Activated T-cell treated with anti-CD3 and anti-CD28 coated beads, Interleukin-2, amount 50 U/mL, for 48 hours (primary cell): ENCODE measurements at regions not wholly inside any gene's neighbourhood (a gene's known extent, or its start where the extent isn't known, plus 50 kb on each side); places are given as distances from the start of the nearest gene placed in this dataset.
"Not testable (repeated sequence)": the region's sequence is repeated elsewhere in the genome, so short reads cannot be mapped to it uniquely, and the experiment has no call there.

ENCODE experiments used
- DNase-seq, 2 experiments: peaks; one replicate each; pipeline ENCODE4 v3.0.0-alpha.2; 2020

DNA sequence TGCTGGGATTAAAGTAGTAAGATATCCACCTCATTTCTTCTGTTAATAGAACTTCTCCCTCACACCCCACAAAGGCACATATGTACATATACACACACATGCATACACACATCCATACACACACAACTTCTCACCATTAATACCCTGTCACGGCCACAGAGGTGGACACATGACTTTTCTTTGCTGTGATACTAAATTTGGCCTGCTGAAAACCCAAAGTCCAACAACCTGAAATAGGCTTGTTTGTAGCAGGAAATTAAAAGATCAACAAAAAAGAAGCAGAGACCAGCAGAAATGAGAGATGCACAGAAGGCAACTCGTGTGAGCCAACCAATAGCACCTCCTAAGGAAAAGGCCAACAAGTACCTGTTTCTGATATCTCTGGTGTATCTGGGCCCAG is 128.7 kb upstream of the PCGF5 start:
- DNase-seq = no peak

DNA sequence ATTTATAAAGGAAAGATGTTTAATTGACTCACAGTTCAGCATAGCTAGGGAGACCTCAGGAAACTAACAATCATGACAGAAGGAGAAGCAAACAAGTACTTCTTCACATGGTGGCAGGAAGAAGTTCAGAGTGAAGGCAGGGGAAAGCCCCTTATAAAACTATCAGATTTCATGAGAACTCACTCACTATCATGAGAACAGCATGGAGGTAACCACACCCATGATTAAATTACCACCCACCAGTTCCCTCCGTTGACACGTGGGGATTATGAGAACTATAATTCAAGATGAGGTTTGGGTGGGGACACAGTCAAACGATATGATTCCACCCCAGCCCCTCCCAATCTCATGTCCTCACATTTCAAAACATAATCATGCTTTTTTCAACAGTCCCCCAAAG is 124.2 kb upstream of the PCGF5 start:
- DNase-seq = no peak

DNA sequence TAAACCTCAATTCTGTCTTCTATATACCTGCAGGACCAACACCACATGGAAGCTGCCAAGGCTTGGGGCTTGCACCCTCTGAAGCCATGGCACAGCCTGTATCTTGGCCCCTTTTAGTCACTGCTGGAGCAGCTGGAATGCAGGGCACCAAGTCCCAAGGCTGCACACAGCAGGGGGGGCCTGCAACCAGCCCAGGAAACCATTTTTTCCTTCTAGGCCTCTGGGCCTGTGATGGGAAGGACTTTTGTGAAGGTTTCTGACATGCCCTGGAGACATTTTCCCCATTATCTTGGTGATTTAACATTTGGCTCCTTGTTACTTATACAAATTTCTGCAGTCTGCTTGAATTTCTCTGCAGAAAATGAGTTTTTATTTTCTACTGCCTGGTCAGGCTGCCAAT is 123.2 kb upstream of the PCGF5 start:
- DNase-seq = no peak

DNA sequence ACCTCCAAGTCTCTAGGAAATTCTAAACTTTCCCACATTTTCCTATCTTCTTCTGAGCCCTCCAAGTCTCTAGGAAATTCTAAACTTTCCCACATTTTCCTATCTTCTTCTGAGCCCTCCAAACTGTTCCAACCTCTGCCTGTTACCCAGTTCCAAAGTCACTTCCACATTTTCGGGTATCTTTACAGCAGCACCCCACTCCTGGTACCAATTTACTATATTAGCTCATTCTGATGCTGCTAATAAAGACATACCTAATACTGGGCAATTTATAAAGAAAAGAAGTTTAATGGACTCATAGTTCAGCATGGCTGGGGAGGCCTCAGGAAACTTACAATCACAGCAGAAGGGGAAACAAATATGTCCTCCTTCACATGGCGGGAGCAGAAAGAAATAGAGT is 122.4 kb upstream of the PCGF5 start:
- not testable (repeated sequence) for DNase-seq

DNA sequence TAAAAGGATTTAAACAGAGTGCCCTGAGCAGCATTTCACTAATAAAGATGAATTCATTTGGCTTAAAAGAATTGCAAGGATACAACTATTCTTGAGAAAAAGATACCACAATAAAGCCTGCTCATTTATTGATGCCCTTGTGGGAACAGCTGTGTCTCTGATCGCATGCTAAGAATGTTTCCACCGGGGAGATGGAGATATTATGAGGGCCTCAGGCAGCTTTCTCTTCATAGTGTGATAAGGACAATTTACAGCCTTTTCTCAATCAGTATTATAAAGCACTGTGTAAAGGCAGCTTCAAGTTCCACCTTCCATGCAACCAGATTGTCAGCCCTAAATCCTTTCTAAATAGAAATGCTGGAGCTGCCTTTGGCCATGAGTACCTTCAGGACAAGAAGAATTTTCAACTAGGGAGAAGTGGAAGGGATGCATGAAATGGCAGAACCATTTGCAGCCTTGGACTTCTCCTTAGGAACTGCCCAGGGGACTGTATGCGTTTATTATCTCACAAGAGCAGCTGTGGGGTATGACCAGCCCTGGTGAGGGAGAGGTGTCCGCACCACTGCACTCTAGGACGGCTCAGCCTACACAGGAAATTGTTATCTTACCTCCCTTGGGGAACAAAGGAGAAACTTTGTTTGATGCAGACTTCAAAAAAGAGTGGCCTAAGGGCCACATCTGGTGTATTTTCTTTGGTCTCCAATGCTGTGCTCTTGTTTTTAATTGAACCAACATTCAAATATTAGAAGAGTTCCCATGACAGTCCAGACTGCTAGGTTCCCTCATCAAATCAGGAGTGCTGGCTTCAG is 116.9 kb upstream of the PCGF5 start:
- DNase-seq = no peak

DNA sequence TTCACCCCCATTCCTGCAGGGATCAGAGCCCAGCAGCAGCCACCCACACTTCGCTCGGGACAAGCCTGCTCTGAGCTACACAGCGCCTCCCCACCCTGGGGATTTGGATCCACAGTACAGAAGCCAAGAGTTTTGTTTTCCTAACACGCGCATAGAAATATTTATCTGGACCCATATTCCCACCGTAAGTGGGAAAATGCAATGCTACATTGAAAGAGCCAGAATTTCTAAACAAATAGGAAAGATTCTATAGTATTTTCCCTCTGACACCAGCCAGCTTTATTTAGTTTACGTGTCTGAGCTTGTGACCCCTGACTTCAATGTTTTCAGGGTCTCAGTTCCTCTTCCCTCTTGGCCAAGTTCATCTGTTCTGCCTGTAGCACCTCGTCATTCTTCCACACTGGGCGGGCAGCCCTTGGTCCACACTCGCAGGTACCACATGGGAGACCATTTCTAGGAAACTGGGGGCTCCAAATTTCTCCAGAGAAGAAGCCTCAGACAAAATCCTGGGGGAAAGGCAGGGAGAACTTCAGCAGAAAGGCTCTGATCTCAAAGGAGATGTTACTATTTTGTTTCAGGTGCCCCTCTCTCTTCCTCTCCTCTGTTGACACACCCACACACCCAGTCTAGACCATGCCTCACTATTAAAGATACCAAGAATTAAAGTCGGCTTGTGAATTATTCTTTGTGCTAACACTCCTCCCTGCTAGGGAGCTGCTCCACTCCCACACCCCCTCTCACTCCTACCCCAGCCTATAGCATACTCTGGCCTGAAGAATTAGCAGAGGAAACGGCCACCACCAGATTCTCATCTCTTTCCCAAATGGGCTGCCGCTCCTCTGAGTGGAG is 116.0 kb upstream of the PCGF5 start:
- no peak for DNase-seq

DNA sequence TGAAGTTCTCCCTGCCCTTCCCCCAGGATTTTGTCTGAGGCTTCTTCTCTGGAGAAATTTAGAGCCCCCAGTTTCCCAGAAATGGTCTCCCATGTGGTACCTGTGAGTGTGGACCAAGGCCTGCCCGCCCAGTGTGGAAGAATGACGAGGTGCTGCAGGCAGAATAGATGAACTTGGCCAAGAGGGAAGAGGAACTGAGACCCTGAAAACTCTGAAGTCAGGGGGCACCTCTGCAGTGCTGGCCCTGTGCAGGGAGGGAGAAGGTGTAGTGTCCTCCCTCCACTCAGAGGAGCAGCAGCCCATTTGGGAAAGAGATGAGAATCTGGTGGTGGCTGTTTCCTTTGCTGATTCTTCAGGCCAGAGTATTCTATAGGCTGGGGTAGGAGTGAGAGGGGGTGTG is 115.2 kb upstream of the PCGF5 start:
- DNase-seq = no peak

GRCh38 chr10:91108820-91109219 is 111.6 kb upstream of the PCGF5 start:
- DNase-seq = no peak

DNA sequence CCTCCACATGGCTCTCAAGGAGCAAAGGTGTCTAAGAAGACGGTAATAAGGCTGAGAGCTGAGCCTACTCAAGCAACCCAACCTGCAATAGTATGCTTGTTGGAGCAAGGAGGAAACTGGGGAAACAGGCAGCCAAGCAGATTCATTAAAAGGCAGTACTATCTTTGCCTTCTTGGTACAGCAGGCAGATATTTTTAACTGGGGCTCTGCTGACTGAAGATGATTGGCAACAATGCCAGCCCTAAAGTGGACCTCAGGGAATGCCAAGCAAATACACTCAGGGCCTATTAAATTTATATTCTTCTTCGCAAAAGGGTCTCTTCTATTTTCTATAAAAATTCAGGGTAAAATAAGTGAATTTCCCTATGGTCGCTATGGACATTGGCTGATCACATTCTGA is 109.4 kb upstream of the PCGF5 start:
- no peak for DNase-seq

GRCh38 chr10:91115618-91116390 is 104.7 kb upstream of the PCGF5 start:
- no peak for DNase-seq

GRCh38 chr10:91117505-91117904 is 103.0 kb upstream of the PCGF5 start:
- no peak for DNase-seq

- no peak for DNase-seq
Measured at GRCh38 chr10:91120348-91120747, 100.1 kb upstream of the PCGF5 start.

GRCh38 chr10:91123261-91123660 is 97.2 kb upstream of the PCGF5 start:
- DNase-seq = no peak

DNA sequence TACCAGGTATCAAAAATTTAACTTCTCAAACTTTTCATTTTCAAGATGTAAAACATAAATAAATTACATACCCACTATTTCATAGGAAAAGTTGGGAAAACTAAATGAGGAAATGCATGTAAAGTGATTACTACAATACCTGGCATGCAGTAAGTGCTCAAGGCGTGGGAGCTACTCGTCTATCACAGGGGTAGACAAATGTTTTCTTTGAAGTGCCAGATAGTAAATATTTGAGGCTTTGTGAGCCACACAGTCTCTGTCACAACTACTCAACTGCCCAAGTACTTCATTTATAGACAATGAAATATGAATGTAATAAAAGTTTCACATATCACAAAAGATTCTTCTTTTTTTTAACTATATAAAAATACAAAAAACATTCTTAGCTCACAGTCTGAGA is 96.4 kb upstream of the PCGF5 start:
- DNase-seq = no peak

- no peak for DNase-seq
Measured at GRCh38 chr10:91126471-91126870, 94.0 kb upstream of the PCGF5 start.

DNA sequence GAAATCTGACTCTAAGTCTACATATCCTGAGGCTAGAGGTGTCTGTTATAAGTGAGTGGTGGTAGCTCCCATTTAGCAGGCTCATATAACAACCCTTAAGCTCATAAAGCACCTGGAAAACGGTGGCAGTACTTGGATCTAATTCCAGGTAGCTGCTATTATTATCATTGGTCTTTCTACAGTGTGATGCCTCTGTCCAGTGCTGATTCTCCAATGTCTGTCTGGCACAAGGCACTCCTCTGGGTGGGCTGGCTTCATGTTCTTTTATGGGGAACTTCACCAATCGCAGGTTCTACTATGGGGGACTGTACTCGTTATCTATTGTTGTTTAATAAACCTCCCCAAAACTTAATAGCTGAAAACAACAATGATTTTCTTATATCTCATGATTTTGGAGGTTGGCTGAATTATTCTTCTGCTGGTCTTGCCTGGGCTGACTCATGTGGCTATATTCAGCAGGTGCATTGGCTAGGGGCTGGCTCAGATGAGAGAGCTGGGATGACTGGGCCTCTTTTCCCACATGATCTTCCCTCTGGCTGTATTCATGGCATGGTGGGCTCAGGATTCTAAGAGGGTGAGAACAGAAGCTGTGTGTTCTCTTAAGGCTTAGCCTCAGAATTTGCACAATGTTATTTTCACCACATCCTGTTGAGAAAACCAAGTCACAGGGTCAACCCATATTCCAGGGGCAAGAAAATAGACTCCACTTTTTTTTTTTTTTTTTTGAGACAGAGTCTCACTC is 93.0 kb upstream of the PCGF5 start:
- no peak for DNase-seq

DNA sequence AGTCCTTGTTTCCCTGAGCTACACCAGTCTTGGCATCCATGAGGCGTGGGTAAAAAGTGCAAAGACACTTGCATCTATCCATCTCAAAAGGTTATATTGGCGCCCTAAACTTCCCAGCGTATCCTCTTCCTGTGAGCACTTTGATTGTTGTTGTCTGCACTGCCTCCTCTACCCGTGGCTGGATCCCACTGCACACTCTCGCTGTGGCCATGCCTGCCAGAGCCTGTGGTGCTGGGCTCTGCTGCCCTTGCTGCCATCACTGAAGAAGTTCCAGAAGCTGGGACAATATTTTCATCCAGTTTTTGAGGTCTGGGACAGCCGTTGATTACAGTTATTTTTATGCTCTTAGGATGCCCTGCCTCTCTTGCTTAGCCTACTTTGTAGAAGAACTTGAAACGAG is 85.3 kb upstream of the PCGF5 start:
- DNase-seq = no peak

DNA sequence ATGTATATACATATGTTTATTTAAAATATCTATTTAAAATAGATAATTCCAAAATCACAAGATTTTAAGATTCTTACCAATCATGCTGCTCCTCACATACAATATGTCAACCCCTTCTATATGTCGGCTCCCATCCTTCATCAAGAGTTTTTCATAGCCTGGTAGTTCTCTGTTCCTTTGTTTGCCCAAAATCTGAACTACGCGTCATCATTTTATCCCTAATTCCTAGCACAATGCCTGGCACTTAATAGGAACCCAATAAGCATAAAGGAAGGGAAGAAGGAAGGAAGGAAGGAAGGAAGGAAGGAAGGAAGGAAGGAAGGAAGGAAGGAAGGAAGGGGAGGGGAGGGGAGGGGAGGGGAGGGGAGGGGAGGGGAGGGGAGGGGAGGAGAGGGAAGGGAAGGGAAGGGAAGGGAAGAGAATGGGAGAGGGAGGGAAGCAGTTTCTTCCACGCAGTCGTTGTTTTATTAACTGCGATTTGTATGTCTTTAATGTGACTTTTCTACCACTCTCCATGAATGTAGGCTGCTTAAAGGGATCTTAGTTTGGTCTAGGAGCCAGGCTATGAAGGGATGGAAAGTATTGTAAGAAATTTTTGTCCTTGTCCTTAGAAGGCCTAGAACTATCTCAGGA is 83.3 kb upstream of the PCGF5 start:
- no peak for DNase-seq

- no peak for DNase-seq
Measured at GRCh38 chr10:91137822-91138221, 82.6 kb upstream of the PCGF5 start.

DNA sequence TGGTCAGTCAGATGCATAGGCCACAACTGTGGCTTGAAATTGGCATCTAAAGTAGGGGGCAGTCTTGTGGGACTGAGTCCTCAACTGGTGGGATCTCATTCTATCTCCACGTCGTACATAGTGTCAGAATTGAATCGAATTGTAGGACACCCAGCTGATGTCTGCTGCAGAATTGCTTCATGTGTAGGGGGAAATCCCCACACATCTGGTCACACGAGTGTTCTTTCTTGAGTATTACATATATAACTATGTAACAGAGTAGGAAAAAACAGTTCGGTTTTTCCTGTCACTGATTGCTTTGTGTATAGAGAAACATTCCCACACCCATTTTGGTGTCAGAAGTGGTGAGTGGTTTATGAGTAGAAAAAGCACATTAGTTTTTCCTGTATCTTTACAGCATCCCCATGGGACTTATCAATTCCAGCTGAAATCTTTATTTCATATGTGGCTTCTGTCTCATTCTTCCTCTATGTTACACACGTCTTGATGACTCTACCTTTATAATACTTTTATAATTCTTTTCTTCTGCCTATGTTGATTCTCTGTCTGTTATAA is 79.4 kb upstream of the PCGF5 start:
- no peak for DNase-seq

DNA sequence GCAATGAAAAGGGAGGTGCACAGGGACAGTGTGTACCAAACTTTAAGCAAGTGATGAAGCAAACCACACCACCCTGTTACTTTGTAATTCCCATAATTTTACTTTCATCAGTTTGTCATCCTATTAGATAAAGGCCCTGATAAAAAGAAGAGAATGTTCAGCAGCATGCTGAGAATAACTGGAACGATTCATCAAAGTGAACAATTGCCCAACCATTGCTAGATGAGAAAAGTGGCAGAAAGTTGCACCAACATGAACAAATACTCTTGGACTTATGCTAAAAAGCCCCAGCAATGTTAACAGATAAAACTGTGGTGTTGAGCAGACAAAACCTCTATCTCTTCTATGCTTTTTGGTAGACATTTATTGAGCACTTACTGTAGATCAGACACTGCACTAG is 75.5 kb upstream of the PCGF5 start:
- DNase-seq = no peak

DNA sequence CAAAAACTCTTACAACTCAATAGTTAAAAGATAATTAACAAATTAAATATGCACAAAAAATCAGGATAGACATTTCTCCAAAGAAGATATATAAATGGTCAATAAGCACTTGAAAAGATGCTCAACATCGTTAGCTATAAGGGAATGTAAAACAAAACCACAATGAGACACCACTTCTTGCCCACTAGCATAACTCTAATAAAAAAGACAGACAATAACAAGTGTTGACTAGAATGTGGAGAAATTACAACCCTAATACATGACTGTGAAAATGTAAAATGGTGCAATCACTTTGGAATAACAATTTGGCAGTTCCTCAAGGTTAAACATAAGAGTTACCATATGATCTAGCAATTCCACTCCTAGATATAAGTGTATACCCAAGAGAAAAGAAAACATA is 74.3 kb upstream of the PCGF5 start:
- DNase-seq = no peak
